Neural progenitor cell (in vitro differentiated cells): ENCODE measurements at regions not wholly inside any gene's neighbourhood (a gene's known extent, or its start where the extent isn't known, plus 50 kb on each side); places are given as distances from the start of the nearest gene placed in this dataset.

Experiments used
- DNase-seq: peaks from one replicate; pipeline ENCODE4 v3.0.0-alpha.2; 2016; ENCODE audit warnings: low spot score
- H2AFZ ChIP-seq: fragments of 200-600 bp; sonication (generic); replicated peaks from 2 replicates; pipeline ENCODE4 v1.6.1; 2016; ENCODE audit warnings: antibody characterized with exemption
- H3F3A ChIP-seq: fragments of 200-600 bp; sonication (generic); 2 replicates; pipeline ENCODE4 v1.6.1; 2016; ENCODE audit warnings: antibody characterized with exemption, low read depth
- H3K27ac ChIP-seq: fragments of 200-600 bp; sonication (generic); 2 replicates; pipeline ENCODE4 v1.5.1; 2016; ENCODE audit warnings: mild to moderate bottlenecking
- H3K27me3 ChIP-seq: fragments of 200-600 bp; sonication (generic); 2 replicates; pipeline ENCODE4 v1.6.1; 2016; ENCODE audit warnings: mild to moderate bottlenecking, moderate library complexity
- H3K36me3 ChIP-seq: fragments of 200-600 bp; sonication (generic); 2 replicates; pipeline ENCODE4 v1.5.1; 2016
- H3K4me1 ChIP-seq: fragments of 200-600 bp; sonication (generic); 2 replicates; pipeline ENCODE4 v1.6.1; 2016; ENCODE audit warnings: mixed run types
- H3K4me2 ChIP-seq: fragments of 200-600 bp; sonication (generic); 2 replicates; pipeline ENCODE4 v1.6.1; 2016
- H3K4me3 ChIP-seq: fragments of 200-600 bp; sonication (generic); 2 replicates; pipeline ENCODE4 v1.5.1; 2016
- H3K79me2 ChIP-seq: fragments of 200-600 bp; sonication (generic); 2 replicates; pipeline ENCODE4 v1.6.1; 2016; ENCODE audit warnings: low read depth
- H3K9ac ChIP-seq: fragments of 200-600 bp; sonication (generic); 2 replicates; pipeline ENCODE4 v1.6.1; 2016
- H3K9me3 ChIP-seq: fragments of 200-600 bp; sonication (generic); 2 replicates; pipeline ENCODE4 v1.5.1; 2016; ENCODE audit warnings: low read depth
- H4K20me1 ChIP-seq: fragments of 200-600 bp; sonication (generic); 2 replicates; pipeline ENCODE4 v1.6.1; 2016; ENCODE audit warnings: low read depth
- H3K27ac Mint-ChIP-seq: 3 replicates; pipeline ENCODE4 v1.8.0; 2021; ENCODE audit warnings: mixed read lengths
- H3K27me3 Mint-ChIP-seq: 2 replicates; pipeline ENCODE4 v1.8.0; 2022; ENCODE audit warnings: low read depth, mild to moderate bottlenecking, inconsistent platforms, moderate library complexity, mixed read lengths; ENCODE audit not compliant: insufficient read depth
- H3K36me3 Mint-ChIP-seq: 3 replicates; pipeline ENCODE4 v1.8.0; 2021; ENCODE audit warnings: mixed read lengths
- H3K4me1 Mint-ChIP-seq: 3 replicates; pipeline ENCODE4 v1.8.0; 2021; ENCODE audit warnings: mixed read lengths
- H3K4me3 Mint-ChIP-seq: 3 replicates; pipeline ENCODE4 v1.8.0; 2021; ENCODE audit warnings: mild to moderate bottlenecking, moderate library complexity, mixed read lengths
- H3K9me3 Mint-ChIP-seq: 3 replicates; pipeline ENCODE4 v1.8.0; 2020; ENCODE audit warnings: mixed read lengths
- EZH2 ChIP-seq: fragments of 200-600 bp; sonication (generic); IDR thresholded peaks from 2 replicates; pipeline ENCODE4 v1.6.1; 2017; ENCODE audit warnings: antibody characterized with exemption, mild to moderate bottlenecking, moderate library complexity
- EZH2phosphoT487 ChIP-seq: fragments of 200-600 bp; sonication (generic); IDR thresholded peaks from 2 replicates; pipeline ENCODE4 v1.6.1; 2017; ENCODE audit warnings: antibody characterized with exemption
- TF ChIP-seq, protein P1 (sequence below): fragments of 200-600 bp; sonication (generic); IDR thresholded peaks from 2 replicates; pipeline ENCODE4 v1.5.1; 2017; ENCODE audit warnings: antibody characterized with exemption, mild to moderate bottlenecking

DNA sequence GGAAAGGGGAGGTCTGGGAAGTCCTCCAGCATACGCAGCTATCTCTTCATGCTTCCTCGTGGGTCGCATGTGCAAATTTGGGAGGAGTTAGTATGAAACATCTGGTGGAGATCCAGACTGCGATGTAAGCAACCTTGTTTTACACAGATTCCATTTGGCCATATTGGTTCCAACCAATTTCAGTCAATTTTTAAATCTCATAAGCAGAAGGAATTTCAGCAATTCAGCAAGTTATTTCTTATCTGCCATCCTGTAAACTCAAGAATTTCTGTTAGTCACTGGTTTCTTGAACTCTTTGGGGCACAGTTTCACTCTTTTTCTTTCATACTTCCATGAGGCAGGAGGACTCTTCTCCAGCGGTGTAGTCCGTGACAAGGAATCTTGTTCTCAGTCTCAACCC, 130.4 kb upstream of the CLINT1 start:
- no peaks in the 10 kb centered on the region for H3K4me1 Mint-ChIP-seq
- no peak overlapping the region for H3K9ac ChIP-seq
- H3K4me3 Mint-ChIP-seq: no peak overlapping the region
- H2AFZ ChIP-seq: no peak overlapping the region
- H3K27ac ChIP-seq: no peak overlapping the region
- no peak overlapping the region for H3K27ac Mint-ChIP-seq
- H3K4me3 ChIP-seq: no peak overlapping the region
- no peaks in the 10 kb centered on the region for H3K9me3 Mint-ChIP-seq
- DNase-seq: no peak
- H3K27me3 ChIP-seq: no peaks in the 10 kb centered on the region
- H3F3A ChIP-seq: no peaks in the 10 kb centered on the region
- no peak for TF ChIP-seq EZH2
- TF ChIP-seq, protein P1, sequence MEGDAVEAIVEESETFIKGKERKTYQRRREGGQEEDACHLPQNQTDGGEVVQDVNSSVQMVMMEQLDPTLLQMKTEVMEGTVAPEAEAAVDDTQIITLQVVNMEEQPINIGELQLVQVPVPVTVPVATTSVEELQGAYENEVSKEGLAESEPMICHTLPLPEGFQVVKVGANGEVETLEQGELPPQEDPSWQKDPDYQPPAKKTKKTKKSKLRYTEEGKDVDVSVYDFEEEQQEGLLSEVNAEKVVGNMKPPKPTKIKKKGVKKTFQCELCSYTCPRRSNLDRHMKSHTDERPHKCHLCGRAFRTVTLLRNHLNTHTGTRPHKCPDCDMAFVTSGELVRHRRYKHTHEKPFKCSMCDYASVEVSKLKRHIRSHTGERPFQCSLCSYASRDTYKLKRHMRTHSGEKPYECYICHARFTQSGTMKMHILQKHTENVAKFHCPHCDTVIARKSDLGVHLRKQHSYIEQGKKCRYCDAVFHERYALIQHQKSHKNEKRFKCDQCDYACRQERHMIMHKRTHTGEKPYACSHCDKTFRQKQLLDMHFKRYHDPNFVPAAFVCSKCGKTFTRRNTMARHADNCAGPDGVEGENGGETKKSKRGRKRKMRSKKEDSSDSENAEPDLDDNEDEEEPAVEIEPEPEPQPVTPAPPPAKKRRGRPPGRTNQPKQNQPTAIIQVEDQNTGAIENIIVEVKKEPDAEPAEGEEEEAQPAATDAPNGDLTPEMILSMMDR: no peak
- TF ChIP-seq EZH2phosphoT487: no peak
- H3K4me2 ChIP-seq: no peak overlapping the region
- no peaks in the 10 kb centered on the region for H3K4me1 ChIP-seq
- H3K36me3 Mint-ChIP-seq: no peaks in the 10 kb centered on the region
- H3K9me3 ChIP-seq: no peaks in the 10 kb centered on the region
- H3K79me2 ChIP-seq: no peaks in the 10 kb centered on the region
- H4K20me1 ChIP-seq: no peaks in the 10 kb centered on the region
- peaks cover 20% of the 10 kb centered on the region for H3K27me3 Mint-ChIP-seq
- H3K36me3 ChIP-seq: no peaks in the 10 kb centered on the region

DNA sequence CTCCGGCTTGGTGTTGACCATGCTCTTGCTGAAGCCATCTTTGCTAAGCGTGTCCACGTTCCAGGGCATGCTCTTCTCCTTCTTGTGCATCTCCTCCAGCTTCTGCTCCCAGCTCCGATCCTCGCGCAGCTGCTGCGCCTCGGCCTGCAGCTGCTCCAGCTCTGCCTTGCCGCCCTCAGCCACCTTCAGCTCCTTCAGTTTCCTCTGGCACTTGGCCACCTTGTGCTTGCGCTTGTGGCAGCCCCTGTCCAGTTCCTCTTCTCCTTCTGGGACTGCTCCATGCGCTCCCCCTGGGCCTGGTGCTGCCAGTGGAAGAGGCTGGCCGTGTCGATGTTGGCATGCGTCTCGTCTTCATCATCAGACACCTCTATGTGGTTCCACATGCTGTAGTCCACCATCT, 128.3 kb upstream of the CLINT1 start:
- peaks cover 20% of the 10 kb centered on the region for H3K27me3 Mint-ChIP-seq
- H3K36me3 ChIP-seq: no peaks in the 10 kb centered on the region
- H3F3A ChIP-seq: no peaks in the 10 kb centered on the region
- no peaks in the 10 kb centered on the region for H4K20me1 ChIP-seq
- no peak overlapping the region for H3K27ac Mint-ChIP-seq
- no peaks in the 10 kb centered on the region for H3K27me3 ChIP-seq
- no peaks in the 10 kb centered on the region for H3K36me3 Mint-ChIP-seq
- H3K9me3 ChIP-seq: no peaks in the 10 kb centered on the region
- DNase-seq: no peak
- H3K79me2 ChIP-seq: no peaks in the 10 kb centered on the region
- no peaks in the 10 kb centered on the region for H3K4me1 ChIP-seq
- H3K4me3 ChIP-seq: no peak overlapping the region
- no peaks in the 10 kb centered on the region for H3K4me1 Mint-ChIP-seq
- H3K9ac ChIP-seq: no peak overlapping the region
- no peak overlapping the region for H2AFZ ChIP-seq
- no peak overlapping the region for H3K4me2 ChIP-seq
- TF ChIP-seq, protein P1: no peak
- TF ChIP-seq EZH2 (no peak), EZH2phosphoT487 (no peak)
- H3K9me3 Mint-ChIP-seq: no peaks in the 10 kb centered on the region
- no peak overlapping the region for H3K27ac ChIP-seq
- no peak overlapping the region for H3K4me3 Mint-ChIP-seq

DNA sequence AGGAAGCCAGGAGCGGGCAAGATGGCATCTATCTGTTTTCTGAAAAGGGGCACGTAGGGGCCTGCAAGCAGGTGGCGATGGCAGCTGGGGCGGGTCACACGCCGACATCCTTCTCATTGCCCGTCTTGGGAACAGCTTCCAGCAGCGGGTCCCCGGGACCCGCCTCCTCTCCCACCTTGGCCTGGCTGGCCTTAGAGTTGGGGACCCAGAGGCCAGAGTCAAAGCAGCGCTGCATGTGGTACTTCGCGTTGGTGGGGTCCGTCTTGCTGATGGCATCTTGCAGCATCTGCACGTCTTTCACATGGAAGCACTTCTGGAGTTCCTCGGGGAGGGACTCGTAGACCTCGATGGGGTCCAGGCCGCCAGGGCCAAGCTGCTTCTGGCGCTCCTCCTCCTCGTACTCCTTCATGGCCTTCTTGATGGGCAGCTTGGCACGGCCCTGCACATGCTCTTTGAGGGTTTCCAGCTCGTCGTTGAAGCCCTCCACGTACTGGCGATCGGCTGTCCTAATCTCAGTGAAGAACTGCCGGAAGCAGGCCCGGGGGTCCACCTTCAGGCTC, 127.6 kb upstream of the CLINT1 start:
- Histone ChIP-seq H4K20me1 (no peaks in the 10 kb centered on the region), H3F3A (no peaks in the 10 kb centered on the region), H2AFZ (no peak overlapping the region), H3K4me3 (no peak overlapping the region), H3K36me3 (no peaks in the 10 kb centered on the region), H3K27ac (no peak overlapping the region), H3K27me3 (no peaks in the 10 kb centered on the region), H3K9me3 (no peaks in the 10 kb centered on the region), H3K79me2 (no peaks in the 10 kb centered on the region), H3K9ac (no peak overlapping the region), H3K4me2 (no peak overlapping the region), H3K4me1 (no peaks in the 10 kb centered on the region)
- no peak for TF ChIP-seq EZH2phosphoT487
- TF ChIP-seq, protein P1: no peak
- no peaks in the 10 kb centered on the region for H3K36me3 Mint-ChIP-seq
- H3K4me1 Mint-ChIP-seq: no peaks in the 10 kb centered on the region
- H3K27ac Mint-ChIP-seq: no peak overlapping the region
- H3K9me3 Mint-ChIP-seq: no peaks in the 10 kb centered on the region
- DNase-seq: no peak
- H3K4me3 Mint-ChIP-seq: no peak overlapping the region
- H3K27me3 Mint-ChIP-seq: peaks cover 18% of the 10 kb centered on the region
